HCT116 (cell line): ENCODE measurements at regions not wholly inside any gene's neighbourhood (a gene's known extent, or its start where the extent isn't known, plus 50 kb on each side); places are given as distances from the start of the nearest gene placed in this dataset.

Experiments used
- ATAC-seq: fragments of 200-7000 bp; cut with Tn5 transposase; 2 replicates; pipeline ENCODE4 v1.9.1; 2020; ENCODE audit warnings: mild to moderate bottlenecking, moderate library complexity
- BruUV-seq: library from RNA; stranded (reverse); fragments of 400-500 nt; replicated peaks from 2 replicates; lab custom pipeline; 2021; lab: Mats Ljungman, UMichigan
- CTCF ChIA-PET: fragments of 300-600 bp; sonication (Branson Sonifier 250); formaldehyde crosslinking; loops from one replicate; lab custom pipeline; 2021; ENCODE audit warnings: antibody characterized with exemption; lab: Charles Lee
- POLR2A ChIA-PET: fragments of 300-600, 350-600 bp; sonication (Branson Sonifier 250); formaldehyde crosslinking; loops from one replicate; lab custom pipeline; 2021; ENCODE audit warnings: antibody characterized with exemption; lab: Charles Lee
- RAD21 ChIA-PET, 2 experiments: fragments of 300-600 bp; sonication (Branson Sonifier 250); formaldehyde crosslinking; loops; one replicate each; lab custom pipeline; 2023; ENCODE audit warnings: low total read pairs in 2 of 2; ENCODE audit not compliant: uncharacterized antibody in 2 of 2, unreplicated experiment in 2 of 2, low non-redundant PET in 1 of 2; lab: Charles Lee
- DNase-seq: peaks from one replicate; pipeline ENCODE4 v3.0.0-alpha.2; 2010; ENCODE audit warnings: low read depth, low spot score
- H2AFZ ChIP-seq: fragments of 200-600 bp; shearing (Covaris generic), sonication (generic); 2 replicates; pipeline ENCODE4 v1.6.1; 2017; ENCODE audit warnings: low read depth, mixed run types, mixed read lengths, antibody characterized with exemption, low read length; ENCODE audit not compliant: poor library complexity, severe bottlenecking
- H3K27ac ChIP-seq: 2 replicates; pipeline ENCODE4 v1.5.1; 2012; ENCODE audit warnings: low read depth, low read length
- H3K27me3 ChIP-seq: fragments of 200-600 bp; sonication (generic); 2 replicates; pipeline ENCODE4 v1.6.1; 2016; ENCODE audit warnings: mixed run types, low read length, mixed read lengths; ENCODE audit not compliant: insufficient read depth
- H3K36me3 ChIP-seq, 2 experiments: fragments of 200-500 bp in 1 of 2; fragments of 200-600 bp in 1 of 2; sonication (Bioruptor generic) in 1 of 2; sonication (generic) in 1 of 2; 2 replicates each; pipeline versions ENCODE4 v1.5.1 to v1.6.1; 2014 to 2016; ENCODE audit warnings: low read length in 2 of 2, inconsistent platforms in 1 of 2, mixed read lengths in 1 of 2, mixed run types in 1 of 2; ENCODE audit not compliant: insufficient read depth in 2 of 2, control insufficient read depth in 1 of 2
- H3K4me1 ChIP-seq, 2 experiments: fragments of 200-600 bp in 1 of 2; sonication (generic) in 1 of 2; 2 replicates each; pipeline versions ENCODE4 v1.5.1 to v1.6.1; 2012 to 2017; ENCODE audit warnings: low read length in 2 of 2, inconsistent platforms in 1 of 2, mild to moderate bottlenecking in 1 of 2, mixed read lengths in 1 of 2, mixed run types in 1 of 2, moderate library complexity in 1 of 2; ENCODE audit not compliant: insufficient read depth in 2 of 2, control insufficient read depth in 1 of 2
- H3K4me2 ChIP-seq: fragments of 200-600 bp; sonication (generic); 2 replicates; pipeline ENCODE4 v1.6.1; 2017; ENCODE audit warnings: mixed run types, low read length, mixed read lengths
- H3K4me3 ChIP-seq, 2 experiments: fragments of 200-600 bp in 1 of 2; sonication (generic) in 1 of 2; replicated peaks in 1 of 2; 2 replicates each; pipeline ENCODE4 v1.5.1; 2011 to 2016; ENCODE audit warnings: low read length in 2 of 2, control low read depth in 1 of 2, low read depth in 1 of 2, mild to moderate bottlenecking in 1 of 2, mixed read lengths in 1 of 2, mixed run types in 1 of 2
- H3K79me2 ChIP-seq: fragments of 200-600 bp; sonication (generic); 2 replicates; pipeline ENCODE4 v1.6.1; 2017; ENCODE audit warnings: mild to moderate bottlenecking, mixed run types, low read length, moderate library complexity, mixed read lengths; ENCODE audit not compliant: insufficient read depth
- H3K9ac ChIP-seq: fragments of 200-600 bp; sonication (generic); 2 replicates; pipeline ENCODE4 v1.6.1; 2016; ENCODE audit warnings: low read length, mixed read lengths
- H3K9me2 ChIP-seq: fragments of 200-600 bp; sonication (generic), shearing (Covaris generic); 2 replicates; pipeline ENCODE4 v1.6.1; 2017; ENCODE audit warnings: mixed run types, mild to moderate bottlenecking, moderate library complexity; ENCODE audit not compliant: insufficient read depth
- H3K9me3 ChIP-seq, 2 experiments: fragments of 200-500 bp in 1 of 2; fragments of 200-600 bp in 1 of 2; sonication (Bioruptor generic) in 1 of 2; sonication (generic) in 1 of 2; 2 replicates each; pipeline ENCODE4 v1.6.1; 2014 to 2017; ENCODE audit warnings: low read length in 2 of 2, mixed read lengths in 2 of 2, inconsistent platforms in 1 of 2, low read depth in 1 of 2, mild to moderate bottlenecking in 1 of 2, mixed run types in 1 of 2, moderate library complexity in 1 of 2; ENCODE audit not compliant: control insufficient read depth in 1 of 2, insufficient read depth in 1 of 2
- H4K20me1 ChIP-seq: fragments of 200-600 bp; sonication (generic), shearing (Covaris generic); 2 replicates; pipeline ENCODE4 v1.6.1; 2017; ENCODE audit warnings: mixed run types, mild to moderate bottlenecking, moderate library complexity; ENCODE audit not compliant: insufficient read depth
- CBX3 ChIP-seq: IDR thresholded peaks from 2 replicates; pipeline ENCODE4 v1.6.1; 2012; ENCODE audit warnings: low read depth
- EGR1 ChIP-seq: IDR thresholded peaks from 2 replicates; pipeline ENCODE4 v1.6.1; 2012; ENCODE audit warnings: low read depth
- ELF1 ChIP-seq: IDR thresholded peaks from 2 replicates; pipeline ENCODE4 v1.6.1; 2012; ENCODE audit warnings: low read depth, borderline replicate concordance
- EZH2phosphoT487 ChIP-seq: fragments of 200-600 bp; IDR thresholded peaks from 2 replicates; pipeline ENCODE4 v1.6.1; 2018; ENCODE audit warnings: antibody characterized with exemption, borderline replicate concordance
- FOSL1 ChIP-seq: IDR thresholded peaks from 2 replicates; pipeline ENCODE4 v1.6.1; 2012; ENCODE audit warnings: low read depth
- POLR2AphosphoS5 ChIP-seq: IDR thresholded peaks from 2 replicates; pipeline ENCODE4 v1.6.1; 2011; ENCODE audit warnings: mild to moderate bottlenecking, low read depth, low read length, moderate library complexity
- RAD21 ChIP-seq: IDR thresholded peaks from 2 replicates; pipeline ENCODE4 v1.6.1; 2012; ENCODE audit warnings: low read depth, mild to moderate bottlenecking
- ZFX ChIP-seq: fragments of 450-650 bp; IDR thresholded peaks from 2 replicates; pipeline ENCODE4 v1.6.1; 2017
- intact Hi-C: fragments of 100-400 bp; cut with micrococcal nuclease; formaldehyde crosslinking; loops from 2 replicates; pipeline ENCODE4 v1.10.0; 2022
- TF ChIP-seq, protein P1 (sequence below): IDR thresholded peaks from 2 replicates; pipeline ENCODE4 v1.6.1; 2012; ENCODE audit warnings: low read depth
- TF ChIP-seq, protein P2 (sequence below), 3 experiments: fragments of 200-600 bp in 1 of 3; sonication (generic) in 1 of 3; IDR thresholded peaks in 2 of 3; conservative IDR thresholded peaks in 1 of 3; 2 replicates each; pipeline ENCODE4 v1.5.1; 2012 to 2017; ENCODE audit warnings: low read depth in 2 of 3, low read length in 2 of 3, antibody characterized with exemption in 1 of 3, borderline replicate concordance in 1 of 3, control low read depth in 1 of 3, mild to moderate bottlenecking in 1 of 3, mixed read lengths in 1 of 3, mixed run types in 1 of 3, moderate library complexity in 1 of 3; ENCODE audit not compliant: insufficient read depth in 1 of 3
- TF ChIP-seq, protein P3 (sequence below): IDR thresholded peaks from 2 replicates; pipeline ENCODE4 v1.6.1; 2012

DNA sequence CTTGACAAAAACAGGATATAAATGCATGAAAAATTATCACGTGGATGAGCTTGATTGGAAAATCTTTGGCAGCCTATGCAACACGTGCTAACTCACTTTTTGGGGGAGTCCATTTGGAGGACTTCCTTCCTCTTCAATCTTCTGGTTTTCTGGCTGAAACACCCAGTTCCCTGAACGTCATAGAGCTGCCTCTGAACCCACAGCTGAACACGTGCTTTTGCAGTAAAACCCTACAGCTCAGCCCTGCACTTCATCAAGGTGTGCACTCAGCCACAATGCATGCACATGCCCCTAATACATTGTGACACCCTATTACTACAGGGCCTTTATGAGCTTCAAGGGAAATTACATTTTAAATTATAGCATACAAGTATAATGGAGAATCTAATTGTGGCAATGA lies 808.7 kb upstream of the AUTS2 start:
- ChIA-PET CTCF (no interaction called here), RAD21 (no interaction called here), POLR2A (no interaction called here)
- intact Hi-C loops, result no loop called here
- Histone ChIP-seq H4K20me1 (no peaks in the 10 kb centered on the region), H3K36me3 (no peaks in the 10 kb centered on the region), H3K4me3 (no peak overlapping the region), H3K4me1 (no peaks in the 10 kb centered on the region), H2AFZ (no peak overlapping the region), H3K4me2 (no peak overlapping the region), H3K9me3 (peaks cover 0 to 11% of the 10 kb centered on the region in 2 experiments; a peak in 2 of 4 replicates), H3K9me2 (no peaks in the 10 kb centered on the region), H3K9ac (no peak overlapping the region), H3K27me3 (no peaks in the 10 kb centered on the region), H3K27ac (no peak overlapping the region), H3K79me2 (no peaks in the 10 kb centered on the region)
- no peak for DNase-seq
- BruUV-seq, result no TSS peak
- no peak for ATAC-seq
- TF ChIP-seq FOSL1, result no peak
- no peak for TF ChIP-seq POLR2AphosphoS5
- TF ChIP-seq, protein P1, sequence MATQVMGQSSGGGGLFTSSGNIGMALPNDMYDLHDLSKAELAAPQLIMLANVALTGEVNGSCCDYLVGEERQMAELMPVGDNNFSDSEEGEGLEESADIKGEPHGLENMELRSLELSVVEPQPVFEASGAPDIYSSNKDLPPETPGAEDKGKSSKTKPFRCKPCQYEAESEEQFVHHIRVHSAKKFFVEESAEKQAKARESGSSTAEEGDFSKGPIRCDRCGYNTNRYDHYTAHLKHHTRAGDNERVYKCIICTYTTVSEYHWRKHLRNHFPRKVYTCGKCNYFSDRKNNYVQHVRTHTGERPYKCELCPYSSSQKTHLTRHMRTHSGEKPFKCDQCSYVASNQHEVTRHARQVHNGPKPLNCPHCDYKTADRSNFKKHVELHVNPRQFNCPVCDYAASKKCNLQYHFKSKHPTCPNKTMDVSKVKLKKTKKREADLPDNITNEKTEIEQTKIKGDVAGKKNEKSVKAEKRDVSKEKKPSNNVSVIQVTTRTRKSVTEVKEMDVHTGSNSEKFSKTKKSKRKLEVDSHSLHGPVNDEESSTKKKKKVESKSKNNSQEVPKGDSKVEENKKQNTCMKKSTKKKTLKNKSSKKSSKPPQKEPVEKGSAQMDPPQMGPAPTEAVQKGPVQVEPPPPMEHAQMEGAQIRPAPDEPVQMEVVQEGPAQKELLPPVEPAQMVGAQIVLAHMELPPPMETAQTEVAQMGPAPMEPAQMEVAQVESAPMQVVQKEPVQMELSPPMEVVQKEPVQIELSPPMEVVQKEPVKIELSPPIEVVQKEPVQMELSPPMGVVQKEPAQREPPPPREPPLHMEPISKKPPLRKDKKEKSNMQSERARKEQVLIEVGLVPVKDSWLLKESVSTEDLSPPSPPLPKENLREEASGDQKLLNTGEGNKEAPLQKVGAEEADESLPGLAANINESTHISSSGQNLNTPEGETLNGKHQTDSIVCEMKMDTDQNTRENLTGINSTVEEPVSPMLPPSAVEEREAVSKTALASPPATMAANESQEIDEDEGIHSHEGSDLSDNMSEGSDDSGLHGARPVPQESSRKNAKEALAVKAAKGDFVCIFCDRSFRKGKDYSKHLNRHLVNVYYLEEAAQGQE, result no peak

DNA sequence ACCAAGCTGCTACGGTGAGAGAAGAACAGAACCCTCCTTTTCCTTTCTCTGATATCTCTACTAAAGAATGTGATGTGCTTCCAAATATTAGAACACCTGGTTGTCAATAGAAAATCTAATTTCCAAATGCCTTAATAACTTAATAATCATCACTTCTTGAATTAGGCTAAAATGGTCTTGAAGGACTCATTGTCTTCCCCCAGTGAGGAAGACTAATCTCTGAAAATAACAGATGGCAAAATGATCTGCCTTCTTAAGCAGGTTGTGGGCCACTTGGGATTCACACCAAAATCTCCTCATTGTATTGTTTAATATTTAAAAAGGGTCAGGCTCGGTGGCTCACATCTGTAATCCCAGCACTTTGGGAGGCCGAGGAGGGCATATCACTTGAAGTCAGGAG lies 805.9 kb upstream of the AUTS2 start:
- Histone ChIP-seq H3K79me2 (no peaks in the 10 kb centered on the region), H3K4me2 (no peak overlapping the region), H3K27ac (no peak overlapping the region), H3K9ac (no peak overlapping the region), H3K9me2 (no peaks in the 10 kb centered on the region), H3K9me3 (peaks cover 0 to 5% of the 10 kb centered on the region in 2 experiments; a peak in 1 of 4 replicates), H3K4me1 (no peaks in the 10 kb centered on the region), H4K20me1 (no peaks in the 10 kb centered on the region), H3K4me3 (no peak overlapping the region), H2AFZ (no peak overlapping the region), H3K27me3 (no peaks in the 10 kb centered on the region), H3K36me3 (no peaks in the 10 kb centered on the region)
- POLR2A ChIA-PET, result no interaction called here
- ATAC-seq (no peak), DNase-seq (no peak)
- RAD21 ChIA-PET, result no interaction called here
- CTCF ChIA-PET, result no interaction called here
- intact Hi-C loops, result no loop called here
- no TSS peak for BruUV-seq
- no peak for TF ChIP-seq RAD21
- no peak for TF ChIP-seq ELF1
- TF ChIP-seq, protein P2, sequence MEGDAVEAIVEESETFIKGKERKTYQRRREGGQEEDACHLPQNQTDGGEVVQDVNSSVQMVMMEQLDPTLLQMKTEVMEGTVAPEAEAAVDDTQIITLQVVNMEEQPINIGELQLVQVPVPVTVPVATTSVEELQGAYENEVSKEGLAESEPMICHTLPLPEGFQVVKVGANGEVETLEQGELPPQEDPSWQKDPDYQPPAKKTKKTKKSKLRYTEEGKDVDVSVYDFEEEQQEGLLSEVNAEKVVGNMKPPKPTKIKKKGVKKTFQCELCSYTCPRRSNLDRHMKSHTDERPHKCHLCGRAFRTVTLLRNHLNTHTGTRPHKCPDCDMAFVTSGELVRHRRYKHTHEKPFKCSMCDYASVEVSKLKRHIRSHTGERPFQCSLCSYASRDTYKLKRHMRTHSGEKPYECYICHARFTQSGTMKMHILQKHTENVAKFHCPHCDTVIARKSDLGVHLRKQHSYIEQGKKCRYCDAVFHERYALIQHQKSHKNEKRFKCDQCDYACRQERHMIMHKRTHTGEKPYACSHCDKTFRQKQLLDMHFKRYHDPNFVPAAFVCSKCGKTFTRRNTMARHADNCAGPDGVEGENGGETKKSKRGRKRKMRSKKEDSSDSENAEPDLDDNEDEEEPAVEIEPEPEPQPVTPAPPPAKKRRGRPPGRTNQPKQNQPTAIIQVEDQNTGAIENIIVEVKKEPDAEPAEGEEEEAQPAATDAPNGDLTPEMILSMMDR (IDR thresholded peaks at IDR 0.05 in 2 of 3, conservative IDR thresholded peaks at IDR 0.05 in 1 of 3; ENCODE audit: borderline replicate concordance in 1 of 3, insufficient read depth in 1 of 3, low read depth in 2 of 3, low read length in 2 of 3), result no peak
- TF ChIP-seq EGR1, result no peak
- TF ChIP-seq, protein P1, result no peak
- TF ChIP-seq POLR2AphosphoS5, result no peak
- no peak for TF ChIP-seq ZFX
- no peak for TF ChIP-seq CBX3
- TF ChIP-seq, protein P3, sequence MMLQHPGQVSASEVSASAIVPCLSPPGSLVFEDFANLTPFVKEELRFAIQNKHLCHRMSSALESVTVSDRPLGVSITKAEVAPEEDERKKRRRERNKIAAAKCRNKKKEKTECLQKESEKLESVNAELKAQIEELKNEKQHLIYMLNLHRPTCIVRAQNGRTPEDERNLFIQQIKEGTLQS, result no peak
- TF ChIP-seq EZH2phosphoT487, result no peak
